GM21367 (cell line): ENCODE measurements at regions not wholly inside any gene's neighbourhood (a gene's known extent, or its start where the extent isn't known, plus 50 kb on each side); places are given as distances from the start of the nearest gene placed in this dataset.
"Not testable (repeated sequence)": the region's sequence is repeated elsewhere in the genome, so short reads cannot be mapped to it uniquely, and the experiment has no call there.

Source experiments
- ATAC-seq: cut with Tn5 transposase; IDR thresholded peaks from one replicate; pipeline ENCODE4 v1.9.1; 2021; ENCODE audit not compliant: unreplicated experiment

GRCh38 chr12:89289720-89290119 is 62.6 kb downstream of the DUSP6 start:
- ATAC-seq, result no peak

- ATAC-seq, result no peak
Measured at GRCh38 chr12:89288959-89289358, 63.3 kb downstream of the DUSP6 start.

GRCh38 chr12:89286501-89286900 is 65.8 kb downstream of the DUSP6 start:
- no peak for ATAC-seq

GRCh38 chr12:89281539-89281867 is 70.8 kb downstream of the DUSP6 start:
- ATAC-seq, result no peak

- peak; percentile 70 for ATAC-seq
Measured at GRCh38 chr12:89280833-89281538, 71.3 kb downstream of the DUSP6 start.

- ATAC-seq, result no peak
Measured at GRCh38 chr12:89279499-89279898, 72.8 kb downstream of the DUSP6 start.

GRCh38 chr12:89278862-89279261 is 73.4 kb downstream of the DUSP6 start:
- no peak for ATAC-seq

GRCh38 chr12:89278169-89278568 is 74.1 kb downstream of the DUSP6 start:
- no peak for ATAC-seq

- no peak for ATAC-seq
Measured at GRCh38 chr12:89276860-89277259, 75.4 kb downstream of the DUSP6 start.

- no peak for ATAC-seq
Measured at GRCh38 chr12:89273525-89273924, 78.8 kb downstream of the DUSP6 start.

GRCh38 chr12:89270548-89270947 is 81.8 kb downstream of the DUSP6 start:
- ATAC-seq, result no peak

- no peak for ATAC-seq
Measured at GRCh38 chr12:89269174-89269573, 83.1 kb downstream of the DUSP6 start.

GRCh38 chr12:89267404-89267803 is 84.9 kb downstream of the DUSP6 start:
- no peak for ATAC-seq

- ATAC-seq, result not testable (repeated sequence)
Measured at GRCh38 chr12:89266574-89267188, 85.6 kb downstream of the DUSP6 start.

- no peak for ATAC-seq
Measured at GRCh38 chr12:89264837-89265236, 87.5 kb downstream of the DUSP6 start.

- ATAC-seq, result no peak
Measured at GRCh38 chr12:89263900-89264299, 88.4 kb downstream of the DUSP6 start.

- ATAC-seq, result no peak
Measured at GRCh38 chr12:89262855-89263552, 89.3 kb downstream of the DUSP6 start.

GRCh38 chr12:89261982-89262381 is 90.3 kb downstream of the DUSP6 start:
- no peak for ATAC-seq

GRCh38 chr12:89260841-89261637 is 91.3 kb downstream of the DUSP6 start:
- ATAC-seq, result no peak

- ATAC-seq, result no peak
Measured at GRCh38 chr12:89259821-89260220, 92.5 kb downstream of the DUSP6 start.

- no peak for ATAC-seq
Measured at GRCh38 chr12:89258240-89258969, 93.9 kb downstream of the DUSP6 start.
